ENCODE measurements at regions not wholly inside any gene's neighbourhood (a gene's known extent, or its start where the extent isn't known, plus 50 kb on each side); places are given as distances from the start of the nearest gene placed in this dataset.

DNA sequence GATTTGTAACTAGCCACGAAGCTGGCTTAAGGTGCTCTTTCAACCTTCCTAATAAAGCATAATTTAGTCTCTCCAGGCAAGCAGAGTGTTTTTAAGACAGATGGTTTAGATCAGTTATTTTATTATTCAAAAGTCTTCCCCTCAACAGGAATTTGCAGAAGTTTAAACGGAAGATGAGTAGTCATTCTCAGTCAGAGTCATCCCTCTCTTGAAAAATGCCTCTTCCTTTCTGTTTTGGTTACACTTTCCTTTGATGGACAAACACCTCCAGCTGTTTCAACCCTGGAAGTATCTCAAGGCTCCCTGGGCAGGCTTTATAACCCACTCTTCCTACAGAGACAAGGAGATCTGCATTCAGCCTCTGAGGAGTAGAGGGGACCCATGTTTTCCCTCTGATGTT is 60.3 kb upstream of the POU2AF2 start:
- peaks cover 0 to 4% of the 10 kb centered on the region in 2 experiments; a peak in 2 of 4 replicates for H3K4me1 Mint-ChIP-seq
- no peak overlapping the region for H2AK5ac ChIP-seq (ENCODE audit: insufficient read length, low read length)
- no peak for DNase-seq
- no peak overlapping the region for H3K14ac ChIP-seq (ENCODE audit: insufficient read depth, low read length)
- no peak overlapping the region for H3K4ac ChIP-seq (ENCODE audit: low read depth, low read length)
- H3K27me3 Mint-ChIP-seq (ENCODE audit: low read depth), result no peaks in the 10 kb centered on the region; the same call in 1 of the 2 replicates
- no peak overlapping the region for H2BK20ac ChIP-seq (ENCODE audit: low read depth, low read length, poor library complexity, severe bottlenecking)
- no peaks in the 10 kb centered on the region for H3K79me1 ChIP-seq (ENCODE audit: insufficient read depth, low read depth, low read length, poor library complexity, severe bottlenecking)
- no peaks in the 10 kb centered on the region for H4K20me1 ChIP-seq (ENCODE audit: control insufficient read depth, insufficient read depth, insufficient read length)
- no peaks in the 10 kb centered on the region for H3K79me2 ChIP-seq (ENCODE audit: insufficient read depth, low read length)
- no peak overlapping the region for H3K27ac ChIP-seq (ENCODE audit: insufficient read length, low read depth, low read length)
- H3K9me3 ChIP-seq (ENCODE audit: control insufficient read depth, low read depth, low read length), result no peaks in the 10 kb centered on the region
- H4K5ac ChIP-seq (ENCODE audit: insufficient read length, low read depth, low read length), result no peak overlapping the region
- WGBS (ENCODE audit: extremely low coverage, insufficient read length, low lambda C conversion rate), result no CpG with 5 or more reads among the region's 2 CpGs
- TF ChIP-seq CTCF (conservative IDR thresholded peaks at IDR 0.05), result no peak
- H3K4me3 Mint-ChIP-seq, result no peak overlapping the region
- no peak overlapping the region for H2AFZ ChIP-seq (ENCODE audit: low read length)
- H3K4me1 ChIP-seq (ENCODE audit: insufficient read depth, low read length), result no peaks in the 10 kb centered on the region
- no peaks in the 10 kb centered on the region for H3K27me3 ChIP-seq (ENCODE audit: insufficient read depth, low read length)
- H3K18ac ChIP-seq (ENCODE audit: insufficient read length, low read depth, low read length), result no peak overlapping the region
- no peak overlapping the region for H3K56ac ChIP-seq (ENCODE audit: insufficient read length, low read depth, low read length)
- no peak overlapping the region; a peak in 1 of 7 replicates for H3K27ac Mint-ChIP-seq
- H2BK15ac ChIP-seq (ENCODE audit: low read depth, low read length), result no peak overlapping the region
- no peak overlapping the region for H2BK5ac ChIP-seq (ENCODE audit: insufficient read length, low read length)
- no peak overlapping the region for H3K23ac ChIP-seq (ENCODE audit: insufficient read length, low read depth, low read length)
- H4K8ac ChIP-seq (replicated peaks; ENCODE audit: insufficient read length, low read depth, low read length), result no peak overlapping the region
- no peaks in the 10 kb centered on the region for H3K23me2 ChIP-seq (ENCODE audit: insufficient read length, low read depth, low read length, poor library complexity, severe bottlenecking)
- H3K9ac ChIP-seq (ENCODE audit: extremely low read depth, insufficient read length, low read length), result no peak overlapping the region
- H4K91ac ChIP-seq (ENCODE audit: insufficient read length, low read depth, low read length), result no peak overlapping the region
- no peak overlapping the region for H3T11ph ChIP-seq (ENCODE audit: low read length)
- no peak overlapping the region for H2BK12ac ChIP-seq (ENCODE audit: insufficient read length, low read depth, low read length)
- H3K36me3 Mint-ChIP-seq (ENCODE audit: insufficient read depth in 1 of 3, low read depth in 3 of 3), result peaks cover 0 to 5% (median 0%) of the 10 kb centered on the region in 3 experiments; a peak in 3 of 7 replicates
- H3K4me2 ChIP-seq (ENCODE audit: insufficient read depth, insufficient read length, low read length), result no peak overlapping the region
- peaks cover 7 to 10% of the 10 kb centered on the region in 2 experiments; a peak in 4 of 5 replicates for H3K9me3 Mint-ChIP-seq
- no peak overlapping the region for H2BK120ac ChIP-seq (ENCODE audit: low read depth, low read length, poor library complexity, severe bottlenecking)
